Activated T-helper 1 cell treated with anti-CD3 and anti-CD28 coated beads, Interleukin-12 subunit alpha, Interleukin-12 subunit beta, Interleukin-2, Interleukin-4 antibody, amounts not matched to agents 30 ng/mL and 10 ng/mL and 1 ng/mL, durations not matched to agents 14 hours and 24 hours and 36 hours (primary cell): ENCODE measurements at regions not wholly inside any gene's neighbourhood (a gene's known extent, or its start where the extent isn't known, plus 50 kb on each side); places are given as distances from the start of the nearest gene placed in this dataset.

ENCODE experiments used
- DNase-seq: peaks from one replicate; pipeline ENCODE4 v3.0.0; 2021; ENCODE audit warnings: low spot score
- H3K27ac Mint-ChIP-seq: one replicate; pipeline ENCODE4 v1.8.0; 2021; ENCODE audit warnings: mild to moderate bottlenecking, mixed read lengths
- H3K27me3 Mint-ChIP-seq: one replicate; pipeline ENCODE4 v1.8.0; 2022; ENCODE audit warnings: mild to moderate bottlenecking, moderate library complexity, mixed read lengths; ENCODE audit not compliant: insufficient read depth
- H3K36me3 Mint-ChIP-seq: one replicate; pipeline ENCODE4 v1.8.0; 2021; ENCODE audit warnings: low read depth, mixed read lengths
- H3K4me1 Mint-ChIP-seq: one replicate; pipeline ENCODE4 v1.8.0; 2021; ENCODE audit warnings: low read depth, mixed read lengths
- H3K4me3 Mint-ChIP-seq: one replicate; pipeline ENCODE4 v1.8.0; 2021; ENCODE audit warnings: mild to moderate bottlenecking, moderate library complexity, mixed read lengths
- H3K9me3 Mint-ChIP-seq: one replicate; pipeline ENCODE4 v1.8.0; 2021; ENCODE audit warnings: mixed read lengths
- intact Hi-C: fragments of 100-400 bp; cut with micrococcal nuclease; formaldehyde crosslinking; loops from one replicate; pipeline ENCODE4 v1.15.1; 2024

GRCh38 chr3:13217736-13218540 lies 144.7 kb upstream of the IQSEC1 start:
- Mint-ChIP-seq H3K27ac (no peak overlapping the region), H3K9me3 (no peaks in the 10 kb centered on the region), H3K27me3 (peaks cover 4% of the 10 kb centered on the region), H3K4me3 (no peak overlapping the region), H3K4me1 (no peaks in the 10 kb centered on the region), H3K36me3 (no peaks in the 10 kb centered on the region)
- DNase-seq, result no peak
- intact Hi-C loops, result no loop called here

GRCh38 chr3:13217253-13217652 lies 144.0 kb upstream of the IQSEC1 start:
- Mint-ChIP-seq H3K27ac (no peak overlapping the region), H3K36me3 (no peaks in the 10 kb centered on the region), H3K4me3 (no peak overlapping the region), H3K9me3 (no peaks in the 10 kb centered on the region), H3K27me3 (peaks cover 6% of the 10 kb centered on the region), H3K4me1 (no peaks in the 10 kb centered on the region)
- intact Hi-C loops, result no loop called here
- DNase-seq, result no peak

GRCh38 chr3:13215940-13216546 lies 142.8 kb upstream of the IQSEC1 start:
- intact Hi-C loops, result no loop called here
- Mint-ChIP-seq H3K4me3 (no peak overlapping the region), H3K9me3 (no peaks in the 10 kb centered on the region), H3K27me3 (peaks cover 6% of the 10 kb centered on the region), H3K4me1 (no peaks in the 10 kb centered on the region), H3K27ac (no peak overlapping the region), H3K36me3 (no peaks in the 10 kb centered on the region)
- DNase-seq, result no peak

- intact Hi-C loops, result no loop called here
- H3K4me3 Mint-ChIP-seq, result no peak overlapping the region
- peaks cover 6% of the 10 kb centered on the region for H3K27me3 Mint-ChIP-seq
- H3K9me3 Mint-ChIP-seq, result no peaks in the 10 kb centered on the region
- no peak for DNase-seq
- no peaks in the 10 kb centered on the region for H3K4me1 Mint-ChIP-seq
- no peaks in the 10 kb centered on the region for H3K36me3 Mint-ChIP-seq
- H3K27ac Mint-ChIP-seq, result no peak overlapping the region
Measured at GRCh38 chr3:13214847-13215472, 141.7 kb upstream of the IQSEC1 start.

- DNase-seq, result no peak
- no peak overlapping the region for H3K27ac Mint-ChIP-seq
- H3K4me3 Mint-ChIP-seq, result no peak overlapping the region
- no peaks in the 10 kb centered on the region for H3K36me3 Mint-ChIP-seq
- intact Hi-C loops, result no loop called here
- H3K9me3 Mint-ChIP-seq, result no peaks in the 10 kb centered on the region
- no peaks in the 10 kb centered on the region for H3K4me1 Mint-ChIP-seq
- peaks cover 6% of the 10 kb centered on the region for H3K27me3 Mint-ChIP-seq
Measured at GRCh38 chr3:13213911-13214846, 140.9 kb upstream of the IQSEC1 start.

GRCh38 chr3:13213490-13213889 lies 140.3 kb upstream of the IQSEC1 start:
- no peak for DNase-seq
- H3K27ac Mint-ChIP-seq, result no peak overlapping the region
- no peaks in the 10 kb centered on the region for H3K4me1 Mint-ChIP-seq
- intact Hi-C loops, result no loop called here
- peaks cover 6% of the 10 kb centered on the region for H3K27me3 Mint-ChIP-seq
- H3K9me3 Mint-ChIP-seq, result no peaks in the 10 kb centered on the region
- no peak overlapping the region for H3K4me3 Mint-ChIP-seq
- H3K36me3 Mint-ChIP-seq, result no peaks in the 10 kb centered on the region

GRCh38 chr3:13211605-13212210 lies 138.5 kb upstream of the IQSEC1 start:
- Mint-ChIP-seq H3K27me3 (peaks cover 6% of the 10 kb centered on the region), H3K36me3 (no peaks in the 10 kb centered on the region), H3K4me3 (no peak overlapping the region), H3K27ac (no peak overlapping the region), H3K4me1 (no peaks in the 10 kb centered on the region), H3K9me3 (no peaks in the 10 kb centered on the region)
- intact Hi-C loops, result no loop called here
- DNase-seq, result no peak

- intact Hi-C loops, result no loop called here
- Mint-ChIP-seq H3K27ac (no peak overlapping the region), H3K27me3 (peaks cover 11% of the 10 kb centered on the region), H3K36me3 (no peaks in the 10 kb centered on the region), H3K4me1 (no peaks in the 10 kb centered on the region), H3K4me3 (no peak overlapping the region), H3K9me3 (no peaks in the 10 kb centered on the region)
- no peak for DNase-seq
Measured at GRCh38 chr3:13210221-13210975, 137.2 kb upstream of the IQSEC1 start.

- Mint-ChIP-seq H3K36me3 (no peaks in the 10 kb centered on the region), H3K4me1 (no peaks in the 10 kb centered on the region)
- intact Hi-C loops, result no loop called here
Measured at GRCh38 chr3:13209634-13209997, 136.4 kb upstream of the IQSEC1 start.

GRCh38 chr3:13208706-13209633 lies 135.7 kb upstream of the IQSEC1 start:
- Mint-ChIP-seq H3K4me3 (no peak overlapping the region), H3K9me3 (no peaks in the 10 kb centered on the region), H3K4me1 (no peaks in the 10 kb centered on the region), H3K27ac (no peak overlapping the region), H3K36me3 (no peaks in the 10 kb centered on the region), H3K27me3 (peaks cover 21% of the 10 kb centered on the region)
- DNase-seq, result no peak
- intact Hi-C loops, result no loop called here

More at GRCh38 chr3:13209634-13209997, 136.4 kb upstream of the IQSEC1 start:
- Mint-ChIP-seq H3K4me3 (no peak overlapping the region), H3K27me3 (peaks cover 19% of the 10 kb centered on the region), H3K27ac (no peak overlapping the region), H3K9me3 (no peaks in the 10 kb centered on the region)
- no peak for DNase-seq

GRCh38 chr3:13207975-13208705 lies 134.9 kb upstream of the IQSEC1 start:
- Mint-ChIP-seq H3K4me3 (no peak overlapping the region), H3K9me3 (no peaks in the 10 kb centered on the region), H3K27me3 (peaks cover 21% of the 10 kb centered on the region), H3K4me1 (no peaks in the 10 kb centered on the region), H3K36me3 (no peaks in the 10 kb centered on the region), H3K27ac (no peak overlapping the region)
- intact Hi-C loops, result no loop called here
- DNase-seq, result no peak
